HG03045 (cell line): ENCODE measurements at regions not wholly inside any gene's neighbourhood (a gene's known extent, or its start where the extent isn't known, plus 50 kb on each side); places are given as distances from the start of the nearest gene placed in this dataset.
"Not testable (repeated sequence)": the region's sequence is repeated elsewhere in the genome, so short reads cannot be mapped to it uniquely, and the experiment has no call there.

Source experiments
- ATAC-seq: cut with Tn5 transposase; IDR thresholded peaks from one replicate; pipeline ENCODE4 v1.9.1; 2021; ENCODE audit warnings: mild to moderate bottlenecking, moderate library complexity; ENCODE audit not compliant: unreplicated experiment

- ATAC-seq, result no peak
Measured at GRCh38 chrX:39677978-39678791, 419.6 kb downstream of the BCOR start.

DNA sequence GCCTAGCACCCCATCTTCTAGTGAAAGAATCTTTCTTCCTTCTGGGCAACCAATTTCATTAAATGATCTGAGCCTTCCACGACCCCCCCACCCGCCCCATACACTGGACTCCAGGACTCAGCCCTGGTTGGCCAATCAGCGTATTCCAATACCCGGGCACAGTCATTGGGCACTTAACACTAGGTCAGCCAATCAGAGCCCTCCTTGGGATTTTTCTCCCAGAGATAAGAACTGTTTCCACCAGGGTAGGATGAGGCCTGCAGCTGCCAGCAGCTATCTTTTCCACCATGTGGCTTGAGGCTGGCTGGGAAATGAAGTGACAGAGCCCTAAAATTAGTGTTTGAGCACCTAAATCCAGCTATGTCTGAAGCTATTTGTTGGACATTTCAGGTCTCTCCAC, 418.8 kb downstream of the BCOR start:
- no peak for ATAC-seq

GRCh38 chrX:39679497-39680157, 418.1 kb downstream of the BCOR start:
- ATAC-seq, result no peak

GRCh38 chrX:39681885-39682284, 415.9 kb downstream of the BCOR start:
- no peak for ATAC-seq

DNA sequence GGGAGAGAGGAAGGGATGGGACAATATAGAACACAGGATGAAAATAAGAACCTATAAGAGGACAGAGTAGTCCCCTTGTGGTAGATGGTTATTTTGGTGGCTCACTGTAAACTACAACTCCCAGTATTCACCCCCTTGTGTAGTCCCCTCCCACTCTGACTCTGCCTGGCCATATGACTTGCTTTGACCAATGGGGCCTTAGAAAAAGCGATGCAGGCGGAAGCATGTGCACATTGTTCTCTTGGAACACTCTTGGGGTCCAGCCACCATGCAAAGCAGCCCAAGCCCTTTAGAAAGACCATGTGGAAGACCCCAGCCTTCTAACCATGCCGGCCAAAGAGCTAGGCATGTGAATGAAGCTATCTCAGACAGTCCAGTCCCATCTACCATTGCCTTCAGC, 415.0 kb downstream of the BCOR start:
- ATAC-seq, result no peak

GRCh38 chrX:39688219-39688575, 409.6 kb downstream of the BCOR start:
- ATAC-seq, result no peak

DNA sequence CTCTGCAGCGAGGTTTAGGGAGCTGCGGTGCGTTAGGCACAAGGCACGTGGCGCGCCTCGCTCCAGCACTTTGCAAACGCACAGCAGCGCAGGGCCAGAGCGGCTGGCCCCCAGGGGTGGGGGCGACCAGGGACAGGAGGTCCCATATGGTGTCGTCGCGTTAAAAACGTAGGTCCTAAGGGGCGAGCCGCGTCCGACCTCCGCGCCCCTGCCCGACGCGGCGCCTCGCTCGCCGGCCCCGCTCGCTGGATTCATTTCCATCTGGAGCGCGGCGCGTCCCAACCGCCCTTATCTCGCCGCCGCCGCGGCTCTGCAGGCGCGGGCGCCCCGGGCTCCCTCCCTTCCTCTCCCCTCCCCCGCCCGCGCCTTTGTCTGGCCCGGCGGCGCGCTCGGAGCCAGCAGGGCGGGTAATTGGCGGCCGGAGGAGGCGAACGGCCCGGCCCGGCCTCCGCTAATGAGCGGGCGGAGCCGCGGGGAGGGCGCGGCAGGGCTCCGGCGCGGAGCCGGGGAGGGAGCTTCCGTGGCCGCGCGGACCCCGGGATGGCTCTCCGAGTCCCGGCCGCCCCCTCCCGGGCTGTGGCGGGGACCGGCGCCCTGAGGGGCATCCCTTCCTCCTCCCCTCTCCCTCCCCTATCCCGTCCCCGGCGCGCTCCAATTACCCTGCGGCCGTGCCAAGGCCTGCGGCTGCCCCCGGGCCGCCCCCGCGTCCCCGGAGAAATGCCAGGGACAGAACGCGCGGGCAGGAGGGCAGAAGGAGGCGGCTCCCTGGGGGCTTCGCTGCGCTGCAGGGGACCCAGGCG, 409.0 kb downstream of the BCOR start:
- ATAC-seq, result no peak

DNA sequence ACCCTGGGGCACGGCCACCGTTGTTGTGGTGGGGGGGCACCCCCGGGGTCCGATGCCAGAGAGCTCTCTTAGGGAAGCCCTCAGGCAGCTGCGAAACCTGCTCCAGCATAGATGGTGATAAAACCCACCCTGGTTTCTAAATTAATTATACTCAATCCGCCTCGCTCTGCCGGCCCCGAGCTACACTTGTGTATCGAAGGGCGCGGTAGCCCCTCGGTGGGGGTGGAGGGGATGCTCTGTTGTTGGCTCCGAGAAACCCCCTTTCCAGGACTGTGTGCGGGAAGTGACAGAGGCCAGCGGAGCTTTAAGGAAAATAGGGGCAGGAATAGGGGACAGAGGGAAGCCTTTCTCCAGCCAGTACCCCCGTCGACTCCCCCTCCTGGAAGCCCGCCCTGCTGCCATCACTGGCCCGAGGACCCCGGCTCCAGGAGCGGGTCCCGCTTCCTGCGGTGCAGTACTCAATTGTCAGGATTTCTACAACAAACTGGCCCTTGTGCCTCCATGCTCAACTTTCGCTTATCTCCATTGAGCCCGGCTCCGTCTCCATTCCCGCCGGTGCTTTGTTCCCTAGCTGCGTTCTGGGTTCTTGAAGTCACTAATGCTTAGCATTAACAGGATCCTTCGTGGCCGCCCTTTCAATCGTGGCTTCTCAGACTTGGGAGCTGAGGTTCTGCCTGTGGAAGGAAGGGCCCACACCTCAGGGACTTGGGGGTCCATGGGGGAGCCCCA, 408.2 kb downstream of the BCOR start:
- no peak for ATAC-seq

DNA sequence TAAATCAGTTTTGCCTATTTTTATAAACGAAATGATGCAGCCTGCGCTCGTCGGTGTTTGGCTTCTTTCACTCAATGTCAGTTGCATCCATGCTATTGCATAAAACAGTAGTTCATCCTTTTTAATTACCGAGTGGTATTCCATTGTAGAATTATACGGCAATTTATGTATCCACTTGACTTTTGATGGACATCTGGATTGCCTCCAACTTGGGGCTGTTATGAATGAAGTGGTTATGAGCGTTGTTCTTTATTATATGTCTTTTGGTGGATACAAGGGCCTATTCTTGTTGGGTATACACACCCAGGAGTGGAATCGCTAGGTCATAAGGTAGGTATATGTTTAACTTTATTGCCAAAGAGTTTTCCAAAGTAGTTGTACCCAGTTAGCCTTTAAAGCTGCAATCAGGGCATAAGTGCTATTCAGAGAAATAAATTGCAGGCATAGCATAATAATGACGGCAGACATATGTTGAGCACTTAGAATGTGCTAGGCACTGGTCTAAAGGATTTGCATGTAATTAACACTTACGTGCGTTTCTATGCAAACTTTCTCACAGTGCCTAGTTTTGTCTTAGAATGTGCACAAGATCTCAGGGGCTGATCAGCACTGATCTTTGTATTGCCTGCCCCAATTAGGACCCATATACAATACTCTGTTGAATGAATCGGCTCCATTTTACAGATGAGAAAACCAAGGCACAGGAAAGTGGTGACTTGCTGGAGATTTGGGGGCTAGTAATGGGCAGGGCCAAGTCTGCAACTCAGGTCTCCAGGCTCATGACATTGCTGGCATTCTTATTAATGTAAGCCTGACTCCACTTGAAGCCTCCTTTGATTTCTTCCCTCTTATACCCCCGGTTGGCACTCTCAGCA, 407.0 kb downstream of the BCOR start:
- no peak for ATAC-seq

DNA sequence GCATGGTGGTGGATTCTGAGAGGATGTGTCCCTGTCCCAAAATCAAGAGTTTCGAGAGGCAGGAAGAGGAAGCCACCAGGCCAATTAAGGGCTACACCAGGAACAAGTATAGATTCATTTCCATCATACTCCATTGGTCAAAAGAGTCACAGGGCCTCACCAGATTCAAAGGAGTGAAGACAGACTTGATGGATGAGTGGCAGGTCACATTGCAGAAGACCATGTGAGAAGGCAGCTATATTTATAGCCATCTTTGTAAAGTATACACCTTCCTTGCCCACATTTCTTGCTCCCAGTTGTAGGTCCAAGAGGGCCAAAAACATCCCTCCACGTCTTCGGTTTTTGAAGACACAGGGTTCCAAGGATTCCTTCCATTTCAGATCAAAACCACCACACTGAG, 406.0 kb downstream of the BCOR start:
- no peak for ATAC-seq

- no peak for ATAC-seq
Measured at GRCh38 chrX:39692796-39693195, 405.0 kb downstream of the BCOR start.

- ATAC-seq, result no peak
Measured at GRCh38 chrX:39693298-39693697, 404.5 kb downstream of the BCOR start.

DNA sequence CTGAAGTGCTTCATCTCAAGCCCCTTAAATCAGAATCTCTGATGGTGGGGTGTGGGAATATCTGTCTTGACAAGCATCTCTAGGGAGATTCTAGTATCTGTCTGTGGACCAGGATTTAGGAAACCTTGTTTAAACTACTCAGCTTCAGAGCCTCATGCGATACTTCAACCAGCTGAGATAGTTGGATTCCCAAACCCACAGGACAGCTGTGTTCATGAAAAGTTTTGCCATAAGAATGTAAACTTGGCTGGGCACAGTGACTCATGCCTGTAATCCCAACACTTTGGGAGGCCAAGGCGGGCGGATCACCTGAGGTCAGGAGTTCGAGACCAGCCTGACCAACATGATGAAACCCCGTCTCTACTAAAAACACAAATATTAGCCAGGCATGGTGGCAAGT, 395.1 kb downstream of the BCOR start:
- not testable (repeated sequence) for ATAC-seq

DNA sequence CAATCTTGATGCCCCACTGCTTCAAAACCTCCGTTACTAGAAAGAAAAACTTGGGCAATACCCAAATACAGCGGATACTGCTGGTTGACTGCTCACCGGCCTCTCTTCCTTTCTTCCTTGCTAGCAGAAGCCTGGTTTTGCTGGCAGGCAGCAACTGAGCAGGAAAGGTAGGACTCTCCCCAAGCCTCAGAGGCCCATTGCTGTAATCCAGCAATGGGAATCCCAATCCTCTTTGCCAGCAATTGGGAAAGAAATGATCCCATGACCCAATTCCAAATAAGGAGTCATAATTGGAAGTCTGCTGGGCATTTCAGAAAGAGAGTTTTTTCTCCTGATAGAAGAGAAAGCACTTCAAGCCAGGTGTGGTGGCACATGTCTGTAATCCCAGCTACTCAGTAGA, 394.5 kb downstream of the BCOR start:
- ATAC-seq, result no peak

DNA sequence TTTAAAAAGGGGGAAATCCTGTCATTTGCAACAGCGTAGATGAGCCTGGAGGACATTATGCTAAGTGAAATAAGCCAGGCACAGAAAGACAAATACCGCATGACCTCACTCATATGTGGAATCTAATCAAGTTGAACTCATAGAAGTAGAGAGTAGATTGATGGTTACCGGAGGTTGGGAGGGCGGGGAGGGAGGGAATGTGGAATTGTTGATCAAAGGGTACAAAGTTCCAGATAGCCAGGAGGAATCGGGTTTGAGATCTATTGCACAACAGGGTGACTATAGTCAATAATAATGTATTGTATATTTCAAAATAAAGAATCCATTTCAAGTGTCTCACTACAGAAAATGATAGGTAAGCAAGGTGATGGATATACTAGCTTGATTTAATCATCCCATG, 393.2 kb downstream of the BCOR start:
- ATAC-seq, result no peak

DNA sequence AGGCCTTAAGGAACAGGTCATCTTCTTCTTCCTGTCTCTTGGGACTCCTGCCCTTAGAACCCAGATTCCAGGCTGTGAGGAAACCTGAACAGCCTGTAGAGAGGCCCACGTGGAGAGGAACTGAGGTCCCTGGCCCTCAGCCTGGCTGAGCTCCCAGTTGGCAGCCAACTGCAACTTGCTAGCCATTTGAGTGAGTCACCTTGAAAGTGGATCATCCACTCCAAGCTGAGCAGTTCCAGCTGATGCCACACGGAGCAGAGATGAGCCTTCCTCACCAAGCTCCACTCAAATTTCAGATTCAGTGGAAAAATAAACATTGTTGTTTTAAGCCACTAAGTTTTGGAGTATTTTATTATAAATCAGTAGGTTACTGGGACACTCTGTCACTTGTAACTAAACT, 392.5 kb downstream of the BCOR start:
- no peak for ATAC-seq

- ATAC-seq, result no peak
Measured at GRCh38 chrX:39709364-39709763, 388.4 kb downstream of the BCOR start.

- ATAC-seq, result no peak
Measured at GRCh38 chrX:39709812-39710211, 387.9 kb downstream of the BCOR start.

DNA sequence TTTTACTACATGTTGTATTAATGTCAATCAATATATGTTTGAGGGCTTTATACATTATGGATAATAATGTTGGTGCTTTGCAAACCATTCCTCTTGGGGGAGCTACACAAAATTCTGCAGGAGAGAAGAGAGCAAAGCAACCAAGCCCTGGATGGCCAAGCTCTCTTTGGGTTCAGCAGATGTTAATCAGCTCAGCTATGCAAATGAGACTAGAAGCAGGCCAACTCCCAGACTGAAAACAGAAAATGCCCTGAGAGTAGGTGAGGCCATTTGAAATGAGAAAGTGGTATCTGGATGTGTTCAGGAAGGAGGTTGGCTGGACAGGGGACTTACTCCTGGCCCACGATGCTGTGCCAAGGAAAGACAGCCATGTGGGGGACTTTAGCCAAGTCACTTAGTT, 387.0 kb downstream of the BCOR start:
- ATAC-seq, result no peak

- ATAC-seq, result no peak
Measured at GRCh38 chrX:39714471-39714870, 383.3 kb downstream of the BCOR start.
